ENCODE measurements at regions not wholly inside any gene's neighbourhood (a gene's known extent, or its start where the extent isn't known, plus 50 kb on each side); places are given as distances from the start of the nearest gene placed in this dataset.

- Histone ChIP-seq H3K9me3 (ENCODE audit: control insufficient read depth in 2 of 2, low read length in 2 of 2) (no peaks in the 10 kb centered on the region), H3K9ac (ENCODE audit: low read depth in 1 of 2, low read length in 2 of 2) (no peak overlapping the region), H3K36me3 (ENCODE audit: control insufficient read depth in 2 of 2, insufficient read depth in 2 of 2, low read length in 2 of 2) (no peaks in the 10 kb centered on the region), H3K4me3 (ENCODE audit: low read length in 2 of 2) (no peak overlapping the region), H3K4me1 (ENCODE audit: control insufficient read depth in 2 of 2, insufficient read depth in 2 of 2, low read length in 2 of 2) (peaks cover 0 to 9% of the 10 kb centered on the region in 2 donors), H3K27me3 (ENCODE audit: control insufficient read depth in 2 of 2, insufficient read depth in 2 of 2, low read length in 2 of 2) (no peaks in the 10 kb centered on the region), H3K27ac (ENCODE audit: low read depth in 2 of 2, low read length in 2 of 2) (no peak overlapping the region)
Measured at GRCh38 chr4:27271555-27271954, 410.9 kb downstream of the STIM2 start.

GRCh38 chr4:27272217-27272616, 411.6 kb downstream of the STIM2 start:
- H3K4me3 ChIP-seq (ENCODE audit: low read length in 2 of 2): no peak overlapping the region
- no peaks in the 10 kb centered on the region for H3K36me3 ChIP-seq (ENCODE audit: control insufficient read depth in 2 of 2, insufficient read depth in 2 of 2, low read length in 2 of 2)
- peaks cover 0 to 13% of the 10 kb centered on the region in 2 donors for H3K4me1 ChIP-seq (ENCODE audit: control insufficient read depth in 2 of 2, insufficient read depth in 2 of 2, low read length in 2 of 2)
- no peaks in the 10 kb centered on the region for H3K27me3 ChIP-seq (ENCODE audit: control insufficient read depth in 2 of 2, insufficient read depth in 2 of 2, low read length in 2 of 2)
- H3K27ac ChIP-seq (ENCODE audit: low read depth in 2 of 2, low read length in 2 of 2): no peak overlapping the region
- H3K9ac ChIP-seq (ENCODE audit: low read depth in 1 of 2, low read length in 2 of 2): no peak overlapping the region
- H3K9me3 ChIP-seq (ENCODE audit: control insufficient read depth in 2 of 2, low read length in 2 of 2): no peaks in the 10 kb centered on the region

- Histone ChIP-seq H3K9me3 (ENCODE audit: control insufficient read depth in 2 of 2, low read length in 2 of 2) (no peaks in the 10 kb centered on the region), H3K4me3 (ENCODE audit: low read length in 2 of 2) (no peak overlapping the region), H3K4me1 (ENCODE audit: control insufficient read depth in 2 of 2, insufficient read depth in 2 of 2, low read length in 2 of 2) (peaks cover 0 to 13% of the 10 kb centered on the region in 2 donors), H3K27me3 (ENCODE audit: control insufficient read depth in 2 of 2, insufficient read depth in 2 of 2, low read length in 2 of 2) (no peaks in the 10 kb centered on the region), H3K27ac (ENCODE audit: low read depth in 2 of 2, low read length in 2 of 2) (no peak overlapping the region), H3K9ac (ENCODE audit: low read depth in 1 of 2, low read length in 2 of 2) (no peak overlapping the region), H3K36me3 (ENCODE audit: control insufficient read depth in 2 of 2, insufficient read depth in 2 of 2, low read length in 2 of 2) (no peaks in the 10 kb centered on the region)
Measured at GRCh38 chr4:27276307-27277073, 415.8 kb downstream of the STIM2 start.

- Histone ChIP-seq H3K27me3 (ENCODE audit: control insufficient read depth in 2 of 2, insufficient read depth in 2 of 2, low read length in 2 of 2) (no peaks in the 10 kb centered on the region), H3K4me1 (ENCODE audit: control insufficient read depth in 2 of 2, insufficient read depth in 2 of 2, low read length in 2 of 2) (peaks cover 0 to 13% of the 10 kb centered on the region in 2 donors), H3K36me3 (ENCODE audit: control insufficient read depth in 2 of 2, insufficient read depth in 2 of 2, low read length in 2 of 2) (no peaks in the 10 kb centered on the region), H3K9me3 (ENCODE audit: control insufficient read depth in 2 of 2, low read length in 2 of 2) (no peaks in the 10 kb centered on the region), H3K9ac (ENCODE audit: low read depth in 1 of 2, low read length in 2 of 2) (no peak overlapping the region), H3K4me3 (ENCODE audit: low read length in 2 of 2) (no peak overlapping the region), H3K27ac (ENCODE audit: low read depth in 2 of 2, low read length in 2 of 2) (no peak overlapping the region)
Measured at GRCh38 chr4:27278615-27279375, 418.2 kb downstream of the STIM2 start.

- H3K27ac ChIP-seq (ENCODE audit: low read depth in 2 of 2, low read length in 2 of 2): no peak overlapping the region
- H3K9me3 ChIP-seq (ENCODE audit: control insufficient read depth in 2 of 2, low read length in 2 of 2): no peaks in the 10 kb centered on the region
Measured at GRCh38 chr4:27288496-27288895, 427.9 kb downstream of the STIM2 start.

GRCh38 chr4:27289704-27290103, 429.1 kb downstream of the STIM2 start:
- H3K9ac ChIP-seq (ENCODE audit: low read depth in 1 of 2, low read length in 2 of 2): no peak overlapping the region
- H3K27me3 ChIP-seq (ENCODE audit: control insufficient read depth in 2 of 2, insufficient read depth in 2 of 2, low read length in 2 of 2): no peaks in the 10 kb centered on the region
- no peaks in the 10 kb centered on the region for H3K9me3 ChIP-seq (ENCODE audit: control insufficient read depth in 2 of 2, low read length in 2 of 2)
- no peaks in the 10 kb centered on the region for H3K4me1 ChIP-seq (ENCODE audit: control insufficient read depth in 2 of 2, insufficient read depth in 2 of 2, low read length in 2 of 2)
- H3K27ac ChIP-seq (ENCODE audit: low read depth in 2 of 2, low read length in 2 of 2): no peak overlapping the region
- H3K4me3 ChIP-seq (ENCODE audit: low read length in 2 of 2): no peak overlapping the region
- no peaks in the 10 kb centered on the region for H3K36me3 ChIP-seq (ENCODE audit: control insufficient read depth in 2 of 2, insufficient read depth in 2 of 2, low read length in 2 of 2)

More at GRCh38 chr4:27288496-27288895, 427.9 kb downstream of the STIM2 start:
- Histone ChIP-seq H3K4me1 (ENCODE audit: control insufficient read depth in 2 of 2, insufficient read depth in 2 of 2, low read length in 2 of 2) (no peaks in the 10 kb centered on the region), H3K4me3 (ENCODE audit: low read length in 2 of 2) (no peak overlapping the region), H3K27me3 (ENCODE audit: control insufficient read depth in 2 of 2, insufficient read depth in 2 of 2, low read length in 2 of 2) (no peaks in the 10 kb centered on the region), H3K36me3 (ENCODE audit: control insufficient read depth in 2 of 2, insufficient read depth in 2 of 2, low read length in 2 of 2) (no peaks in the 10 kb centered on the region), H3K9ac (ENCODE audit: low read depth in 1 of 2, low read length in 2 of 2) (no peak overlapping the region)

- no peaks in the 10 kb centered on the region for H3K4me1 ChIP-seq (ENCODE audit: control insufficient read depth in 2 of 2, insufficient read depth in 2 of 2, low read length in 2 of 2)
- H3K9me3 ChIP-seq (ENCODE audit: control insufficient read depth in 2 of 2, low read length in 2 of 2): no peaks in the 10 kb centered on the region
- no peaks in the 10 kb centered on the region for H3K36me3 ChIP-seq (ENCODE audit: control insufficient read depth in 2 of 2, insufficient read depth in 2 of 2, low read length in 2 of 2)
- H3K4me3 ChIP-seq (ENCODE audit: low read length in 2 of 2): no peak overlapping the region
- no peaks in the 10 kb centered on the region for H3K27me3 ChIP-seq (ENCODE audit: control insufficient read depth in 2 of 2, insufficient read depth in 2 of 2, low read length in 2 of 2)
- H3K27ac ChIP-seq (ENCODE audit: low read depth in 2 of 2, low read length in 2 of 2): no peak overlapping the region
- H3K9ac ChIP-seq (ENCODE audit: low read depth in 1 of 2, low read length in 2 of 2): no peak overlapping the region
Measured at GRCh38 chr4:27293831-27294230, 433.2 kb downstream of the STIM2 start.

GRCh38 chr4:27304751-27305150, 444.1 kb downstream of the STIM2 start:
- no peaks in the 10 kb centered on the region for H3K27me3 ChIP-seq (ENCODE audit: control insufficient read depth in 2 of 2, insufficient read depth in 2 of 2, low read length in 2 of 2)
- H3K4me3 ChIP-seq (ENCODE audit: low read length in 2 of 2): no peak overlapping the region
- no peaks in the 10 kb centered on the region for H3K4me1 ChIP-seq (ENCODE audit: control insufficient read depth in 2 of 2, insufficient read depth in 2 of 2, low read length in 2 of 2)
- no peak overlapping the region for H3K9ac ChIP-seq (ENCODE audit: low read depth in 1 of 2, low read length in 2 of 2)
- H3K36me3 ChIP-seq (ENCODE audit: control insufficient read depth in 2 of 2, insufficient read depth in 2 of 2, low read length in 2 of 2): no peaks in the 10 kb centered on the region
- no peak overlapping the region for H3K27ac ChIP-seq (ENCODE audit: low read depth in 2 of 2, low read length in 2 of 2)
- H3K9me3 ChIP-seq (ENCODE audit: control insufficient read depth in 2 of 2, low read length in 2 of 2): no peaks in the 10 kb centered on the region

- Histone ChIP-seq H3K9me3 (ENCODE audit: control insufficient read depth in 2 of 2, low read length in 2 of 2) (no peaks in the 10 kb centered on the region), H3K27me3 (ENCODE audit: control insufficient read depth in 2 of 2, insufficient read depth in 2 of 2, low read length in 2 of 2) (no peaks in the 10 kb centered on the region), H3K9ac (ENCODE audit: low read depth in 1 of 2, low read length in 2 of 2) (no peak overlapping the region), H3K36me3 (ENCODE audit: control insufficient read depth in 2 of 2, insufficient read depth in 2 of 2, low read length in 2 of 2) (no peaks in the 10 kb centered on the region), H3K4me1 (ENCODE audit: control insufficient read depth in 2 of 2, insufficient read depth in 2 of 2, low read length in 2 of 2) (no peaks in the 10 kb centered on the region), H3K4me3 (ENCODE audit: low read length in 2 of 2) (no peak overlapping the region), H3K27ac (ENCODE audit: low read depth in 2 of 2, low read length in 2 of 2) (no peak overlapping the region)
Measured at GRCh38 chr4:27305246-27305645, 444.6 kb downstream of the STIM2 start.

- H3K27ac ChIP-seq (ENCODE audit: low read depth in 2 of 2, low read length in 2 of 2): no peak overlapping the region
- H3K27me3 ChIP-seq (ENCODE audit: control insufficient read depth in 2 of 2, insufficient read depth in 2 of 2, low read length in 2 of 2): no peaks in the 10 kb centered on the region
- H3K4me1 ChIP-seq (ENCODE audit: control insufficient read depth in 2 of 2, insufficient read depth in 2 of 2, low read length in 2 of 2): no peaks in the 10 kb centered on the region
- no peaks in the 10 kb centered on the region for H3K9me3 ChIP-seq (ENCODE audit: control insufficient read depth in 2 of 2, low read length in 2 of 2)
- H3K36me3 ChIP-seq (ENCODE audit: control insufficient read depth in 2 of 2, insufficient read depth in 2 of 2, low read length in 2 of 2): no peaks in the 10 kb centered on the region
- no peak overlapping the region for H3K4me3 ChIP-seq (ENCODE audit: low read length in 2 of 2)
- H3K9ac ChIP-seq (ENCODE audit: low read depth in 1 of 2, low read length in 2 of 2): no peak overlapping the region
Measured at GRCh38 chr4:27308379-27308778, 447.7 kb downstream of the STIM2 start.

Measured in mucosa of rectum (tissue), 2 donors.